Activated effector memory CD4-positive, alpha-beta T cell treated with anti-CD3 and anti-CD28 coated beads, Interleukin-2, amount 50 U/mL, for 16 hours (primary cell): ENCODE measurements at regions not wholly inside any gene's neighbourhood (a gene's known extent, or its start where the extent isn't known, plus 50 kb on each side); places are given as distances from the start of the nearest gene placed in this dataset.

Source experiments
- DNase-seq: peaks from one replicate; pipeline ENCODE4 v3.0.0-alpha.2; 2020

DNA sequence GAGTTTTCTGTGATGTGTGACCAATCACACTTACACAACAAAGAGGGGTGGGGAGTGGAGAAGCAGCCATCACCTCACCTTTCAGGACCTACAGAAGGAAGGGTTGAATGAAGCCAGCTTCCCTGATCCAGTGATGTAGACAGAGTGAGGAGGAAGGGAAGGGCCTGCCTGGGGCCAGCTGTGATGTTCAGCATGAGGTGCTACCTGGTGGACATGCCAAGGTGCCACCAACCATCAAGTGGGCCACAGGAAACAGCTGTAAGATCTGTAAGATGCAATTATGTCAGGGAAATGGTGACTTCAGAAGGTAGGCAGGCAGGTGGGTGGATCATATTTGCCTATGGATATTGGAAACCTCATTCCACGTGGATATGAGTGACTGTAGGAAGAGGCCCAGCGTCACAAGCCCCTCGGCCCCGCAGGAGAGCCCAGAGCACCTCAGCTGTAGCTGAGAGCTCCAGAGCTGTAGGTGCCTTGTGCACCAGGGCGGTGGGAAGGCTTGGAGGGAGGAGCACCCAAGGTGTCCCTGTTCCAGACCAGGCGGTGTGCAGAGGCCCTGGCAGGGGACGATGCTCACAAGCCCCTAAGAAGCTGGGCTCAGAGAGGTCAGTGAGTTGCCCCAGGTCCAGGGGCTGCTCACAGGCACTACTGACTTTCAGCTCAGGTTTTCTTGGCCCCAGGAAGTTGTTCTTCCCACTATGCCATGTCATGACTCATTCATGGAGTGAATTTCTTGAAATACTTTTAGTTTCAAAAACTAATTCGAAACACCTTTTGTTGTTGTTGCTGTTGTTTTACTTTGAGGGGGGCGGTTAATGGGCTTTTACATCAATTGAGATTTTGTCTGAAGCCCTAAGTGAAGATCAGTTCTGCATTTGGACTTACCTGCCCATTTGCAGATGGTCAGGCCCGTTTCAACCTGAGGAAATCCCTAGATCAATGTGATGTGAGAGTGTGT is 94.2 kb upstream of the ALDH1A3 start:
- DNase-seq: peak; percentile 4

- no peak for DNase-seq
These were observed 93.5 kb upstream of the ALDH1A3 start for GRCh38 chr15:100786139-100786531.

DNA sequence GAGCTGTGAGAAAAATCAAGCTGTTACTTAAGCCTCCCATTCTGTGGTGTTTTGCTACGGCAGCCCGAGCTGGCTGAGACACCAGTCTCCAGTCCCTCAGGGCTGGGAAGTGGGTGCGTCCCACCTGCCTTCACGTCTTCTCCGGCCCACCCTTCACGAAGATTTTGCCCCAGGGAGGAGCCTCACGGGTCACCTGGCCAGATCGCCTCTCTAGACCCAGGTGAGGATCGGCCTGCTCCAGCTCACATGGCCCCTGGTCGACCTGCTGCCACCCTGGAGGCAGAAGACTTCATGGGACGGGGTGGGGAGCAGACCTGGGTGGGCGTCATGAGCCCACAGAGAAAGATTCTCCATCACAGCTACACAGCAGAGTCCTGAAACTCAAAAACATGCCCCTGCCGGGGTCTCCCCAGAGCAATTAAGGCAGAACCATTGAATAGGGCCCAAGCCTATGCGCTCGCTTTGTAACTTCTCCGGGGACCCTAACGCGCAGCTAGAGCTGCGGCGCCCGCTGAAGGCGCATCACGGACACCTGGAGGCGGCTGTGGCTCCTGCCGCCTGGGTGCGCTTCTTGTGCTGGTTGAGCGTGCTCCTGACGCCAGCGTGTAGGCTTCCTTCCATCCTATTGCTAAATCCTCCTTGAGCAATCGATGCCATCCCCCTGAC is 92.6 kb upstream of the ALDH1A3 start:
- no peak for DNase-seq

GRCh38 chr15:100787567-100788417 is 91.8 kb upstream of the ALDH1A3 start:
- no peak for DNase-seq

DNA sequence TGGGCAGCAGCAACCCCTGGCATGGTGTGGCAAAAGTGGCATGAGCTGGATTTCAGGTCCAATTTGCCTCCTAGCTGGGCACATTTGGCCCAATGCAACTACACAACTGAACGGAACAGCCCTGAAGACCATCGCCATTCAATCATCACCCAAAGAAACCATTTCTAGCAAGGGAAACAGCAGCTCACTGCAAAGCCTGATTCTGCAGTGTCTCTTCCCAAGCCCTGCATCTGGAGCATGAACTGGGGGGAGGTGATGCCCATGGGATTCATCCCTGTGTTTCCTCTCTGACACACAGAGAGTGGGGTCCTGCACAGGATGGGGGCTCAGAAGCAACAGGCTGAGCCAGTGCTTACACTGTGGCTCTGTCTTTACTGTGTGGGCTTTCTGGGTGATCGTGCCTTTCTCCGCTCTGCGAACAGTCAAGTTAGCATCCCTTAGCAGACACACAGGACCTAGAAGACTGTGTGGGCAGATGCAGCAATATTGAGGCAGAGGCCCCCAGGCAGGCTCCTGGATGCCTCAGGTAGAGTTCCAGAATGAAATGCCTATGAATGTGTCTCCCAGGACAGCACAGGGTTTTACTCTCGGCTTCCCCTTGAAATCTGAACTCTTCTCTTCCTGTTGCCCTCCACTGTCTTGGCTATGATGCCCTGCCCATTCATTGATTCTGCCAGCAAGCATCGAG is 91.1 kb upstream of the ALDH1A3 start:
- no peak for DNase-seq

DNA sequence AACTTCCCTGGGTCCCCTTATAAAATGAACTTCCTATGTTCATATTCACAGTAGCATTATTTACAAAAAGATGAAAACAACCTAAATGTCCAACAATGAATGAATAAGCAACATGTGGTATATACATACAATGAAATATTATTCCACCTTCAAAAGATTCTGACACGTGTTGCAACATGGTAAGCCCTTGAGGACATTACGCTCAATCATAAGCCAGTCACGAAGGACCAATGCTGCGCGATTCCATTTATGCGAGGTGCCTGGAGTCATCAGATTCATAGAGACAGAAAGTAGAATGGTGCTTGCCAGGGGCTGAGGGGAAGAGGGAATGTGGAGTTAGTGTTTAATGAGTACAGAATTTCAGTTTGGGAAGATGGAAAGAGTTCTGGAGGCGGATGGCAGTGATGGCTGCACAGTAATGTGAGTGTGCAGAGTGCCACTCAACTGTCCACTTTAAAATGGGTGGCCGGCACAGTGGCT is 88.8 kb upstream of the ALDH1A3 start:
- no peak for DNase-seq

- DNase-seq: no peak
These were observed 85.6 kb upstream of the ALDH1A3 start for GRCh38 chr15:100794008-100794407.

DNA sequence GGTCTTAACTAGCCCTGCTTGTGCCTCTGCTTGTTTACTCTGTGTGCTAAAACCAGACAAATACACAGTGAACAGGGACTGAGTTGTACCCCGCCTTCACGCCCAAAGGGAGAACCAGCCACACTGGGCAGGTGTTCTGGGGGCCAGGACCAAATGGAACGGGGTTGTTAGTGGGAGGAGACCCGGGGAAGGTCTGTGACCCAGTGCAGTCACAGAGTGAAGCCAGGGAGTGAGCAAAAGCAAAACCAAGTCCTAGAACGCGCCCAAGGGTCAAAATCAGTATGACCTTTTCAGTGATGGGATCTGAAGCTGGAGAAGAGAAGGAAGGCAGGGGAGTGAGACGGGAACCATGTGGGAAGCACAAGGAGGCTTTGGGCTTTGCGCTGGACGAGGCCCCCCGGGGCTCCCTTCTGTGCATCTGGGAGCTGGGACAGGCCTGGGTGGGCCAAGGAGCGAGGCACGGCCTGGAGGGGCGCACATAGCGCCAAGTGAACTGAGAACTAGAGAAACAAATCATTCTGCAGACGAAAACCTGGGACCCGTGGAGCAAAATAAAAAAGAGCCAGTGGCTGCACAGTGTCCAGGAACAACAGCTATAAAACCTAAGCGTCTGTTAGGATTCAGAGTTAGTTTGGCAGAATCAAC is 78.3 kb upstream of the ALDH1A3 start:
- no peak for DNase-seq

- no peak for DNase-seq
These were observed 77.0 kb upstream of the ALDH1A3 start for GRCh38 chr15:100802421-100803170.

DNA sequence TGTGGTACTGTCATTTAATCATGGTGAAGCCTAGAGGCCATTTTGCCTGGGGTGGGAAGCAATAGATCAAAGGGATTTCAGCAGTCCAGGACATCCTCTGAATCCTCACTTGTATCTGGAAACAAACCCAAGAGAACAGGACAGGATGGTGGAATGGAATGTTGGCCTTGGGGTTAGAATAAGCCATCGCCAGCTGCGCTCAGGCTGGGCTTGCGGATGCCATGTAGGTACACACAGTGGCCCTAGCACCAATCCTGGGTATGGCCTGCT is 76.5 kb upstream of the ALDH1A3 start:
- DNase-seq: no peak

GRCh38 chr15:100806157-100806556 is 73.5 kb upstream of the ALDH1A3 start:
- no peak for DNase-seq

GRCh38 chr15:100807028-100807427 is 72.6 kb upstream of the ALDH1A3 start:
- DNase-seq: no peak

DNA sequence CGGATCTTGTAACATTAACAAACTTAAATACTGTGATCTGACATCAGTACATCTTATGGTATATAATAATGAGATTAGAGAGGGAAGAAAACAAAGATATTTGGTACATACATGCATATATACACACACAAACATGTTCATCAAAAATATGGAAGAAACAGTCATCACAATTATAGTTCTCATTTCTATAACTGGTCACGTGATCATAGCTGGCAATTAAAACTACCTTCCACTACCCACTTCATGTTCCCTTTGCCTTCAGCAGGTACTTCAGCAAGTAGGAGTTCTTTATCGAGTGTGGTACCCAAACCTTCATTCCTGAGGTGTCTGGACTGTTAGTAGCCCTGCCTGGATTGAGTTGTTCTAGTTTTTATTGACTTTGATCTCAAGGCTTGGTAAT is 70.9 kb upstream of the ALDH1A3 start:
- DNase-seq: no peak

- DNase-seq: no peak
These were observed 70.5 kb upstream of the ALDH1A3 start for GRCh38 chr15:100809151-100809550.

DNA sequence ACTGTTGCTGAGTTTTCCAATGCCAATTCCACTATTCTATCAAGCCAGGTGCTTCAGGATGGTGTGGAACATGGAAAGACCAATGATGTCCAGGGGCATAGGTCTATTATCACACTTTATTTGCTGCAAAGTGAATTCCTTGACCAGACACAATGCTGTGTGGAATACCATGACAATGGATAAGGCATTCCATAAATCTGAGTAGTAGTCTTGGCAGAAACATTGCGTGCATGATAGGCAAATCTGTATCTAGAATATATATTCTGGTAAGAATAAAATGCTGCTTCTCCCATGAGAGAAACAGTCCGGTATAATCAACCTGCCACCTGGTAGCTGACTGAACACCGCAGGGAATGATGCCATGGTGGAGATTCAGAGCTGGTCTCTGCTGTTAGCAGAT is 70.0 kb upstream of the ALDH1A3 start:
- DNase-seq: no peak

DNA sequence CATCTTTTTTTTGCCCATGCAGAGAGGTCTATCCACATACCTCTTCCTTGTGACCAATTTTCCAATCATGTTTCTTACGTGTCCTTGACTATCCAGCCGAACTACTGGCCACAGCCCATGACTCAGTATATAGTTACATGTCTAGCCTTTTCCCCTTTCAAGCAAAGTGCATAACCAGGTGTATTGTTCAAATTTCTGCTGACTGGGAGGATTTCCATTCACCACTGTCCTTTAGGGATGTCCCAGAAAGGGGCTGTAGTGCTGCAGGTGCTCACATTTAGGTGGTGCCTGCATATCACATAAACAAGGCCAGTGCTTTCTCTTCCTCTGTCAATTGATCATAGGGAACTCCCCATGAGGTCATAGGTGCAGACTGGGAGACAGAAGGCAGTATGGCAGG is 69.4 kb upstream of the ALDH1A3 start:
- DNase-seq: no peak

- no peak for DNase-seq
These were observed 68.8 kb upstream of the ALDH1A3 start for GRCh38 chr15:100810831-100811230.

DNA sequence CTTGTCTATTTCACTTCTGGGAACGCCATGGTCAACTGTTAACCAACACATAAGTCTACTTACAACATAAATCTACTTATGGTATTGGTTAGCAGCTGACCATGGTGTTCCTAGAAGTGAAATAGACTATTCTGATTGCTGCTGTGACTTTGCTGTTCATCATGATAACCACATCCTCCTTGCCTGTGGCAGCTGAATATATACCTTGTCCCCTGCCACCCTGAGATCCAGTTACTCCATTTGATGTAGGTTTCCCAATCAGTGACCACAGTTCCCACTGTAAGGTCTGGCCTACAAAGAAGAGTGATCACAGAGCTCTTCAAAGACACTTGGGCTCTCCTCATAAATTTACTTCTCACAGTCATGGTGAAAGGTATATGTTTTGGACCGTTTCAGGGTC is 66.8 kb upstream of the ALDH1A3 start:
- DNase-seq: no peak

GRCh38 chr15:100818927-100819326 is 60.7 kb upstream of the ALDH1A3 start:
- no peak for DNase-seq

DNA sequence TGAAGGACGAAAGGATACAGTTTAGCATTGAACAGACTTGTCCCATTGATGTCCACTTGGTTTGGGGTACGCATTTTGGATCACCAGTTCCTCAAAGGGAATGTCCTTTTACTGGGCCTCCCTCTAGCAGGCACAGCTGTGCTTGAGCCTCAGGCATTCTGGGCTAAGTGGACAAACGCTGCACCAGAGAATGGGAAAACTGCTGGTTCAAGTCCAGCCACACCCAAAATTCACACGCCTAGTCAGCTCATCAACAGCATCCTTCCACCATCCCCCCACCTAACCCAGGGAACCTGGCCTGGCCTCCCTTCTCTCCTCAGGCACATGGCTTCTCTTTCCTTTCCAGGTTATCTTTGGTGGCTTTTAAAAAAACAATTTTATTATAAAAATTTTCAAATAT is 59.1 kb upstream of the ALDH1A3 start:
- DNase-seq: no peak

GRCh38 chr15:100821327-100821726 is 58.3 kb upstream of the ALDH1A3 start:
- no peak for DNase-seq

DNA sequence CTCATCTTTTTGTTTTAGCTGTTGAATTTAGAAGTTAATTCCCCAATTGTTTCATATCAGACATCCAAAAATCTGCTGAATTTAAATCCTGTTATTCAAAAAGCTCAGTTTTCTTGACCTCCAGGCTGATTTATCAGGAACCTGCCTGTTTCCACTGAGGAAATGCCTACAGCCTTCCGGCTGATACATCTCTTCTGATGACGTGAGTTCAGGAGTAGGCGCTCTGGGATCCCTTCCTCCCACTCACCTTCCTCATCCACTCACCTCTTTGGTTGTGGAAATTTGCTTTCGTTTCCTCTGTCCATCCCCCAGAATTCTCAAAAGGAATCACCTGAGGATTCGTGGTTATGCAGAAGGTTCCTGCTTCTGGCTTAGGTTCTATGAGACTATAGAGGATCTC is 55.4 kb upstream of the ALDH1A3 start:
- no peak for DNase-seq
